Ovary (tissue), 7 donors: ENCODE measurements at regions not wholly inside any gene's neighbourhood (a gene's known extent, or its start where the extent isn't known, plus 50 kb on each side); places are given as distances from the start of the nearest gene placed in this dataset.

Experiments used
- DNase-seq, 5 donors: peaks; one replicate each; pipeline ENCODE4 v3.0.0-alpha.2; 2019 to 2020
- H3K27ac ChIP-seq, 2 donors: fragments of 200-600 bp; one replicate each; pipeline versions ENCODE4 v1.5.1 to v1.8.0; 2019 to 2022
- H3K27me3 ChIP-seq: fragments of 200-600 bp; one replicate; pipeline ENCODE4 v1.8.0; 2022
- H3K36me3 ChIP-seq: fragments of 200-600 bp; sonication (generic); one replicate; pipeline ENCODE4 v1.5.1; 2019
- H3K4me1 ChIP-seq: one replicate; pipeline ENCODE4 v1.8.1; 2013; ENCODE audit warnings: mild to moderate bottlenecking, moderate library complexity; ENCODE audit not compliant: insufficient read depth
- H3K4me3 ChIP-seq: fragments of 200-600 bp; sonication (generic); one replicate; pipeline ENCODE4 v1.5.1; 2017
- H3K9me3 ChIP-seq, 2 donors: fragments of 200-600 bp in 1 of 2; sonication (generic) in 1 of 2; one replicate each; pipeline versions ENCODE4 v1.5.1 to v1.8.1; 2013 to 2019; ENCODE audit warnings: mild to moderate bottlenecking in 1 of 2, moderate library complexity in 1 of 2
- CTCF ChIP-seq, 3 donors: fragments of 450-650 bp in 2 of 3; fragments of 200-600 bp in 1 of 3; IDR thresholded peaks; one replicate each; pipeline versions ENCODE4 v1.5.1 to v1.8.0; 2016 to 2022; ENCODE audit warnings: antibody characterized with exemption in 3 of 3, mild to moderate bottlenecking in 1 of 3
- EP300 ChIP-seq: sonication (generic); formaldehyde crosslinking; IDR thresholded peaks from one replicate; pipeline ENCODE4 v1.6.1; 2017; ENCODE audit warnings: antibody characterized with exemption
- POLR2A ChIP-seq: fragments of 450-650 bp; IDR thresholded peaks from one replicate; pipeline ENCODE4 v1.6.1; 2017; ENCODE audit warnings: antibody characterized with exemption, mild to moderate bottlenecking, moderate library complexity
- WGBS, 3 donors: extraction: QIAGEN DNeasy Blood & Tissue Kit in 1 of 3; methylation state at CpG; one replicate each; pipeline versions ENCODE4 v1.1.5 to v1.1.7; 2013 to 2017; 5-methylcytosine and 5-hydroxymethylcytosine counted together
- intact Hi-C, 4 donors: fragments of 100-400 bp; cut with DNase I; formaldehyde crosslinking; loops; one replicate each; pipeline versions ENCODE4 v1.11.0 to v1.15.1; 2022 to 2023
- donor health status: DM: no; HTN: no; CAD: no; lungs with moderate emphysema.
- donor health status: DM: no; HTN: no; CAD: no.
- donor health status: Bipolar disorder and iron deficiency.
- donor health status: DM: no; HTN: no; CAD: no.
- donor health status: DM: yes; HTN: yes; CAD: no.

- DNase-seq = no peak
- no peak overlapping the region for H3K27ac ChIP-seq
- H3K27me3 ChIP-seq = no peaks in the 10 kb centered on the region
Measured at GRCh38 chr15:31498756-31499155, 172.1 kb downstream of the KLF13 start.

GRCh38 chr15:31499236-31499952 is 172.8 kb downstream of the KLF13 start:
- WGBS, 3 donors = 88 to 91% (median 90%) methylated on average over 13 of the region's 13 CpGs
- Histone ChIP-seq H3K36me3 (no peaks in the 10 kb centered on the region), H3K4me1 (no peaks in the 10 kb centered on the region), H3K27ac (no peak overlapping the region), H3K27me3 (no peaks in the 10 kb centered on the region), H3K4me3 (no peak overlapping the region), H3K9me3 (no peaks in the 10 kb centered on the region)
- intact Hi-C loops = no loop called here
- no peak for DNase-seq
- TF ChIP-seq POLR2A (no peak), EP300 (no peak), CTCF (IDR thresholded peaks at IDR 0.05) (no peak)

More at GRCh38 chr15:31498756-31499155, 172.1 kb downstream of the KLF13 start:
- TF ChIP-seq CTCF (IDR thresholded peaks at IDR 0.05) = no peak
- no peak for TF ChIP-seq POLR2A
- TF ChIP-seq EP300 = no peak
- intact Hi-C loops = no loop called here
- WGBS, 3 donors = 90 to 94% (median 93%) methylated on average over 4 of the region's 4 CpGs
- Histone ChIP-seq H3K4me3 (no peak overlapping the region), H3K36me3 (no peaks in the 10 kb centered on the region), H3K9me3 (no peaks in the 10 kb centered on the region), H3K4me1 (no peaks in the 10 kb centered on the region)

GRCh38 chr15:31499953-31500765 is 173.5 kb downstream of the KLF13 start:
- DNase-seq = no peak
- Histone ChIP-seq H3K36me3 (no peaks in the 10 kb centered on the region), H3K9me3 (no peaks in the 10 kb centered on the region), H3K4me1 (no peaks in the 10 kb centered on the region), H3K27me3 (no peaks in the 10 kb centered on the region), H3K4me3 (no peak overlapping the region), H3K27ac (no peak overlapping the region)
- WGBS, 3 donors = 84 to 88% (median 88%) methylated on average over 23 of the region's 23 CpGs
- intact Hi-C loops = no loop called here
- no peak for TF ChIP-seq CTCF (IDR thresholded peaks at IDR 0.05)
- no peak for TF ChIP-seq EP300
- no peak for TF ChIP-seq POLR2A

- no peak for TF ChIP-seq POLR2A
- TF ChIP-seq CTCF (IDR thresholded peaks at IDR 0.05) = no peak
- no peak for TF ChIP-seq EP300
- Histone ChIP-seq H3K27me3 (no peaks in the 10 kb centered on the region), H3K27ac (no peak overlapping the region), H3K9me3 (no peaks in the 10 kb centered on the region), H3K4me1 (no peaks in the 10 kb centered on the region), H3K36me3 (no peaks in the 10 kb centered on the region), H3K4me3 (no peak overlapping the region)
- intact Hi-C loops = no loop called here
- 64 to 75% (median 65%) methylated on average over 3 of the region's 3 CpGs for WGBS, 3 donors
- no peak for DNase-seq
Measured at GRCh38 chr15:31500766-31501449, 174.3 kb downstream of the KLF13 start.
